Liver (tissue), 3 donors: ENCODE measurements at regions not wholly inside any gene's neighbourhood (a gene's known extent, or its start where the extent isn't known, plus 50 kb on each side); places are given as distances from the start of the nearest gene placed in this dataset.

Experiments used
- ATF3 ChIP-seq: IDR thresholded peaks from 2 replicates; pipeline ENCODE4 v1.6.1; 2016; ENCODE audit warnings: antibody characterized with exemption
- CTCF ChIP-seq: fragments of 150-350 bp; IDR thresholded peaks from 2 replicates; pipeline ENCODE4 v1.5.1; 2017; ENCODE audit warnings: improper control_type of control experiment, low read depth, low read length; ENCODE audit not compliant: missing input control
- FOXA1 ChIP-seq: IDR thresholded peaks from 2 replicates; pipeline ENCODE4 v1.6.1; 2016; ENCODE audit warnings: antibody characterized with exemption
- JUND ChIP-seq, 2 donors: IDR thresholded peaks; 2 replicates each; pipeline ENCODE4 v1.6.1; 2016; ENCODE audit warnings: antibody characterized with exemption in 2 of 2
- REST ChIP-seq: IDR thresholded peaks from 2 replicates; pipeline ENCODE4 v1.6.1; 2016; ENCODE audit warnings: antibody characterized with exemption, mild to moderate bottlenecking
- YY1 ChIP-seq: IDR thresholded peaks from 2 replicates; pipeline ENCODE4 v1.6.1; 2016; ENCODE audit warnings: antibody characterized with exemption, mild to moderate bottlenecking
- ZBTB33 ChIP-seq: IDR thresholded peaks from 2 replicates; pipeline ENCODE4 v1.6.1; 2016; ENCODE audit warnings: antibody characterized with exemption
- donor health status: healthy.
- donor health status: healthy.

- no peak for TF ChIP-seq YY1
- TF ChIP-seq JUND (IDR thresholded peaks at IDR 0.05): no peak
- TF ChIP-seq ATF3: no peak
- no peak for TF ChIP-seq FOXA1
- no peak for TF ChIP-seq CTCF
- TF ChIP-seq ZBTB33: no peak
- no peak for TF ChIP-seq REST
Observed at GRCh38 chr1:112267929-112268328, 128.1 kb upstream of the CTTNBP2NL start.
